Naive B cell (primary cell): ENCODE measurements at regions not wholly inside any gene's neighbourhood (a gene's known extent, or its start where the extent isn't known, plus 50 kb on each side); places are given as distances from the start of the nearest gene placed in this dataset.

Experiments used
- ATAC-seq, 2 donors: fragments of 150-1000 bp; cut with Tn5 transposase; 2 replicates each; pipeline ENCODE4 v1.10.0; 2021; ENCODE audit warnings: low read depth in 2 of 2, mild to moderate bottlenecking in 2 of 2, moderate library complexity in 2 of 2
- DNase-seq: peaks from one replicate; pipeline ENCODE4 v3.0.0; 2022
- H3K27ac Mint-ChIP-seq, 6 donors: one replicate each; pipeline ENCODE4 v1.8.0; 2020 to 2022; ENCODE audit warnings: mild to moderate bottlenecking in 6 of 6, mixed read lengths in 6 of 6, moderate library complexity in 5 of 6, inconsistent platforms in 2 of 6
- H3K27me3 Mint-ChIP-seq, 3 donors: one replicate each; pipeline ENCODE4 v1.8.0; 2021 to 2022; ENCODE audit warnings: mixed read lengths in 3 of 3, mild to moderate bottlenecking in 1 of 3
- H3K36me3 Mint-ChIP-seq, 2 donors: one replicate each; pipeline ENCODE4 v1.8.0; 2020 to 2022; ENCODE audit warnings: mixed read lengths in 2 of 2, inconsistent platforms in 1 of 2, mild to moderate bottlenecking in 1 of 2
- H3K4me1 Mint-ChIP-seq, 3 donors: one replicate each; pipeline ENCODE4 v1.8.0; 2020 to 2022; ENCODE audit warnings: mixed read lengths in 3 of 3, inconsistent platforms in 1 of 3, mild to moderate bottlenecking in 1 of 3, moderate library complexity in 1 of 3
- H3K4me3 Mint-ChIP-seq, 8 donors: one replicate each; pipeline ENCODE4 v1.8.0; 2020 to 2022; ENCODE audit warnings: mild to moderate bottlenecking in 8 of 8, mixed read lengths in 8 of 8, moderate library complexity in 8 of 8, inconsistent platforms in 2 of 8
- H3K9me3 Mint-ChIP-seq, 7 donors: one replicate each; pipeline ENCODE4 v1.8.0; 2020 to 2022; ENCODE audit warnings: mixed read lengths in 7 of 7, mild to moderate bottlenecking in 5 of 7, inconsistent platforms in 2 of 7, moderate library complexity in 1 of 7

GRCh38 chr1:191086910-191087309, 609.2 kb upstream of the BRINP3 start:
- DNase-seq (no peak), ATAC-seq (no peak)
- Mint-ChIP-seq H3K9me3 (peaks cover 0 to 7% (median 2%) of the 10 kb centered on the region in 7 donors), H3K4me3 (no peak overlapping the region), H3K4me1 (no peaks in the 10 kb centered on the region), H3K36me3 (no peaks in the 10 kb centered on the region), H3K27me3 (no peaks in the 10 kb centered on the region), H3K27ac (no peak overlapping the region)

- Mint-ChIP-seq H3K9me3 (peaks cover 0 to 10% (median 4%) of the 10 kb centered on the region in 7 donors), H3K27ac (no peak overlapping the region), H3K36me3 (no peaks in the 10 kb centered on the region), H3K4me3 (no peak overlapping the region), H3K4me1 (no peaks in the 10 kb centered on the region), H3K27me3 (no peaks in the 10 kb centered on the region)
- no peak for ATAC-seq
- DNase-seq, result no peak
These were observed 618.7 kb upstream of the BRINP3 start for GRCh38 chr1:191096405-191096804.

GRCh38 chr1:191099696-191100095, 622.0 kb upstream of the BRINP3 start:
- Mint-ChIP-seq H3K4me3 (no peak overlapping the region), H3K27me3 (no peaks in the 10 kb centered on the region), H3K36me3 (no peaks in the 10 kb centered on the region), H3K27ac (no peak overlapping the region), H3K9me3 (peaks cover 0 to 9% (median 0%) of the 10 kb centered on the region in 7 donors), H3K4me1 (no peaks in the 10 kb centered on the region)
- ATAC-seq (no peak), DNase-seq (no peak)

GRCh38 chr1:191101960-191102359, 624.3 kb upstream of the BRINP3 start:
- H3K4me1 Mint-ChIP-seq, result no peaks in the 10 kb centered on the region
- no peaks in the 10 kb centered on the region for H3K36me3 Mint-ChIP-seq
- peaks cover 0 to 4% (median under 1%) of the 10 kb centered on the region in 7 donors for H3K9me3 Mint-ChIP-seq
- DNase-seq (no peak), ATAC-seq (no peak)
- H3K27ac Mint-ChIP-seq, result no peak overlapping the region
- H3K27me3 Mint-ChIP-seq, result no peaks in the 10 kb centered on the region
- H3K4me3 Mint-ChIP-seq, result no peak overlapping the region

GRCh38 chr1:191125950-191126349, 648.3 kb upstream of the BRINP3 start:
- Mint-ChIP-seq H3K4me1 (no peaks in the 10 kb centered on the region), H3K9me3 (peaks cover 0 to 15% (median 4%) of the 10 kb centered on the region in 7 donors), H3K27ac (no peak overlapping the region), H3K27me3 (no peaks in the 10 kb centered on the region), H3K4me3 (no peak overlapping the region), H3K36me3 (no peaks in the 10 kb centered on the region)
- DNase-seq, result no peak
- ATAC-seq, result no peak

- H3K27ac Mint-ChIP-seq, result no peak overlapping the region
- no peaks in the 10 kb centered on the region for H3K4me1 Mint-ChIP-seq
- H3K27me3 Mint-ChIP-seq, result no peaks in the 10 kb centered on the region
- DNase-seq (no peak), ATAC-seq (no peak)
- no peaks in the 10 kb centered on the region for H3K36me3 Mint-ChIP-seq
- H3K9me3 Mint-ChIP-seq, result peaks cover 0 to 3% (median 0%) of the 10 kb centered on the region in 7 donors
- H3K4me3 Mint-ChIP-seq, result no peak overlapping the region
These were observed 657.1 kb upstream of the BRINP3 start for GRCh38 chr1:191134796-191135195.

- ATAC-seq (no peak), DNase-seq (no peak)
- Mint-ChIP-seq H3K27me3 (no peaks in the 10 kb centered on the region), H3K36me3 (no peaks in the 10 kb centered on the region), H3K4me1 (no peaks in the 10 kb centered on the region), H3K9me3 (no peaks in the 10 kb centered on the region), H3K4me3 (no peak overlapping the region), H3K27ac (no peak overlapping the region)
These were observed 662.4 kb upstream of the BRINP3 start for GRCh38 chr1:191140038-191140437.

GRCh38 chr1:191142748-191143147, 665.1 kb upstream of the BRINP3 start:
- ATAC-seq (no peak), DNase-seq (no peak)
- H3K4me1 Mint-ChIP-seq, result no peaks in the 10 kb centered on the region
- no peaks in the 10 kb centered on the region for H3K27me3 Mint-ChIP-seq
- no peak overlapping the region for H3K4me3 Mint-ChIP-seq
- H3K27ac Mint-ChIP-seq, result no peak overlapping the region
- no peaks in the 10 kb centered on the region for H3K36me3 Mint-ChIP-seq
- peaks cover 0 to 5% (median 0%) of the 10 kb centered on the region in 7 donors for H3K9me3 Mint-ChIP-seq

GRCh38 chr1:191145834-191146233, 668.2 kb upstream of the BRINP3 start:
- H3K36me3 Mint-ChIP-seq, result no peaks in the 10 kb centered on the region
- H3K4me3 Mint-ChIP-seq, result no peak overlapping the region
- H3K4me1 Mint-ChIP-seq, result no peaks in the 10 kb centered on the region
- H3K27ac Mint-ChIP-seq, result no peak overlapping the region
- DNase-seq, result no peak
- peaks cover 0 to 5% (median 3%) of the 10 kb centered on the region in 7 donors for H3K9me3 Mint-ChIP-seq
- H3K27me3 Mint-ChIP-seq, result no peaks in the 10 kb centered on the region
- no peak for ATAC-seq

GRCh38 chr1:191151321-191151807, 673.7 kb upstream of the BRINP3 start:
- Mint-ChIP-seq H3K9me3 (peaks cover 0 to 6% (median 1%) of the 10 kb centered on the region in 7 donors), H3K36me3 (no peaks in the 10 kb centered on the region), H3K4me3 (no peak overlapping the region), H3K27ac (no peak overlapping the region), H3K27me3 (no peaks in the 10 kb centered on the region), H3K4me1 (no peaks in the 10 kb centered on the region)
- DNase-seq (no peak), ATAC-seq (no peak)

- DNase-seq (no peak), ATAC-seq (no peak)
- Mint-ChIP-seq H3K9me3 (peaks cover 0 to 6% (median 1%) of the 10 kb centered on the region in 7 donors), H3K4me3 (no peak overlapping the region), H3K27me3 (no peaks in the 10 kb centered on the region), H3K27ac (no peak overlapping the region), H3K4me1 (no peaks in the 10 kb centered on the region), H3K36me3 (no peaks in the 10 kb centered on the region)
These were observed 675.1 kb upstream of the BRINP3 start for GRCh38 chr1:191152776-191153175.

GRCh38 chr1:191155178-191155577, 677.5 kb upstream of the BRINP3 start:
- ATAC-seq (no peak), DNase-seq (no peak)
- Mint-ChIP-seq H3K36me3 (no peaks in the 10 kb centered on the region), H3K27me3 (no peaks in the 10 kb centered on the region), H3K9me3 (peaks cover 0 to 11% (median 4%) of the 10 kb centered on the region in 7 donors), H3K27ac (no peak overlapping the region), H3K4me3 (no peak overlapping the region), H3K4me1 (no peaks in the 10 kb centered on the region)

GRCh38 chr1:191160837-191161236, 683.2 kb upstream of the BRINP3 start:
- Mint-ChIP-seq H3K27me3 (no peaks in the 10 kb centered on the region), H3K4me3 (no peak overlapping the region), H3K4me1 (no peaks in the 10 kb centered on the region), H3K9me3 (peaks cover 0 to 5% (median 4%) of the 10 kb centered on the region in 7 donors), H3K36me3 (no peaks in the 10 kb centered on the region), H3K27ac (no peak overlapping the region)
- DNase-seq, result no peak
- ATAC-seq, result no peak

GRCh38 chr1:191162762-191163161, 685.1 kb upstream of the BRINP3 start:
- Mint-ChIP-seq H3K27ac (no peak overlapping the region), H3K4me3 (no peak overlapping the region), H3K9me3 (peaks cover 0 to 5% (median 4%) of the 10 kb centered on the region in 7 donors), H3K4me1 (no peaks in the 10 kb centered on the region), H3K36me3 (no peaks in the 10 kb centered on the region), H3K27me3 (no peaks in the 10 kb centered on the region)
- DNase-seq (no peak), ATAC-seq (no peak)

GRCh38 chr1:191163621-191164020, 686.0 kb upstream of the BRINP3 start:
- Mint-ChIP-seq H3K4me1 (no peaks in the 10 kb centered on the region), H3K36me3 (no peaks in the 10 kb centered on the region), H3K27me3 (no peaks in the 10 kb centered on the region), H3K9me3 (peaks cover 0 to 5% (median 3%) of the 10 kb centered on the region in 7 donors), H3K4me3 (no peak overlapping the region), H3K27ac (no peak overlapping the region)
- DNase-seq, result no peak
- ATAC-seq, result no peak
